22Rv1 (cell line): ENCODE measurements at regions not wholly inside any gene's neighbourhood (a gene's known extent, or its start where the extent isn't known, plus 50 kb on each side); places are given as distances from the start of the nearest gene placed in this dataset.

Source experiments
- ZFX ChIP-seq: fragments of 450-650 bp; IDR thresholded peaks from 2 replicates; pipeline ENCODE4 v1.6.1; 2017; ENCODE audit warnings: antibody characterized with exemption, borderline replicate concordance
- TF ChIP-seq, protein P1 (sequence below): fragments of 450-650 bp; IDR thresholded peaks from 2 replicates; pipeline ENCODE4 v1.5.1; 2017; ENCODE audit warnings: mild to moderate bottlenecking

DNA sequence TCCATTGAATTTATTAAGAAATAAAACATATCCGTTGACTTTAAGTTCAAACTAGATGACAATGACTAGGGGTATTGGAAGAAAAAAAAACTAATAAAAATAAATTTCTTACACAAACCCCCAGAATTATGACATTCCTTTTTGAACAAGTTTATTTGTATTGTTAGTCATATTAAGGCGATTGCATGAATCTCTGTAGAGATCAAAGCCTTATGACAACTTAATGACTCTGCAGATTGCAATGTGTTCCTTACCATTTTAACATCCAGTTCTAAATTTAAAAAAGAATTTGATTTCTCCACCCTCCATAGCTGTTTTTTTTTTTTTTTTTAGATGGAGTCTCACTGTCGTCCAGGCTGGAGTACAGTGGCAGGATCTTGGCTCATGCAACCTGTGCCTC, 189.8 kb upstream of the CEP162 start:
- TF ChIP-seq, protein P1, sequence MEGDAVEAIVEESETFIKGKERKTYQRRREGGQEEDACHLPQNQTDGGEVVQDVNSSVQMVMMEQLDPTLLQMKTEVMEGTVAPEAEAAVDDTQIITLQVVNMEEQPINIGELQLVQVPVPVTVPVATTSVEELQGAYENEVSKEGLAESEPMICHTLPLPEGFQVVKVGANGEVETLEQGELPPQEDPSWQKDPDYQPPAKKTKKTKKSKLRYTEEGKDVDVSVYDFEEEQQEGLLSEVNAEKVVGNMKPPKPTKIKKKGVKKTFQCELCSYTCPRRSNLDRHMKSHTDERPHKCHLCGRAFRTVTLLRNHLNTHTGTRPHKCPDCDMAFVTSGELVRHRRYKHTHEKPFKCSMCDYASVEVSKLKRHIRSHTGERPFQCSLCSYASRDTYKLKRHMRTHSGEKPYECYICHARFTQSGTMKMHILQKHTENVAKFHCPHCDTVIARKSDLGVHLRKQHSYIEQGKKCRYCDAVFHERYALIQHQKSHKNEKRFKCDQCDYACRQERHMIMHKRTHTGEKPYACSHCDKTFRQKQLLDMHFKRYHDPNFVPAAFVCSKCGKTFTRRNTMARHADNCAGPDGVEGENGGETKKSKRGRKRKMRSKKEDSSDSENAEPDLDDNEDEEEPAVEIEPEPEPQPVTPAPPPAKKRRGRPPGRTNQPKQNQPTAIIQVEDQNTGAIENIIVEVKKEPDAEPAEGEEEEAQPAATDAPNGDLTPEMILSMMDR = no peak
- no peak for TF ChIP-seq ZFX
